Mammary epithelial cell (primary cell): ENCODE measurements at regions not wholly inside any gene's neighbourhood (a gene's known extent, or its start where the extent isn't known, plus 50 kb on each side); places are given as distances from the start of the nearest gene placed in this dataset.

Source experiments
- EZH2 ChIP-seq: IDR thresholded peaks from 2 replicates; pipeline ENCODE4 v1.6.1; 2012; ENCODE audit warnings: low read length, inconsistent platforms, borderline replicate concordance
- TF ChIP-seq, protein P1 (sequence below), 2 donors: IDR thresholded peaks in 1 of 2; conservative IDR thresholded peaks in 1 of 2; 2 replicates each; pipeline ENCODE4 v1.5.1; 2011 to 2012; ENCODE audit warnings: inconsistent platforms in 2 of 2, low read length in 2 of 2, mild to moderate bottlenecking in 2 of 2, control low read depth in 1 of 2, low read depth in 1 of 2; ENCODE audit not compliant: insufficient read depth in 1 of 2; ENCODE audit errors: extremely low read depth in 1 of 2

DNA sequence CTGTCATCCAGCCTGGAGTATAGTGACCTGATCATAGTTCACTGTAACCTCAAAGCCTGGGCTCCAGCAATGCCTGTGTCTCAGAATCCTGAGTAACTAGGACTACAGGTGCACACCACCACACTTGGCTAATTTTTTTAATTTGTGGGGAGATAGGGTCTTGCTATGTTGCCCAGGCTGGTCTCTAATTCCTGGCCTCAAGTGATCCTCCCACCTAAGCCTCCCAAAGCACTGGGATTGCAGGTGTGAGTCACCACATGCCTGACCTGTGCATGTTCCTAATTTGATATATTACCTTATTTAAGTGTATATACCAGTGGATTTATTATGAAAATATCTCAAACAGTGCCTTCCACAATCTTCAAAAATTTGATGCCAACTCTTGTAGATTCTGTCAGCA lies 123.6 kb upstream of the XIRP2 start:
- TF ChIP-seq, protein P1, sequence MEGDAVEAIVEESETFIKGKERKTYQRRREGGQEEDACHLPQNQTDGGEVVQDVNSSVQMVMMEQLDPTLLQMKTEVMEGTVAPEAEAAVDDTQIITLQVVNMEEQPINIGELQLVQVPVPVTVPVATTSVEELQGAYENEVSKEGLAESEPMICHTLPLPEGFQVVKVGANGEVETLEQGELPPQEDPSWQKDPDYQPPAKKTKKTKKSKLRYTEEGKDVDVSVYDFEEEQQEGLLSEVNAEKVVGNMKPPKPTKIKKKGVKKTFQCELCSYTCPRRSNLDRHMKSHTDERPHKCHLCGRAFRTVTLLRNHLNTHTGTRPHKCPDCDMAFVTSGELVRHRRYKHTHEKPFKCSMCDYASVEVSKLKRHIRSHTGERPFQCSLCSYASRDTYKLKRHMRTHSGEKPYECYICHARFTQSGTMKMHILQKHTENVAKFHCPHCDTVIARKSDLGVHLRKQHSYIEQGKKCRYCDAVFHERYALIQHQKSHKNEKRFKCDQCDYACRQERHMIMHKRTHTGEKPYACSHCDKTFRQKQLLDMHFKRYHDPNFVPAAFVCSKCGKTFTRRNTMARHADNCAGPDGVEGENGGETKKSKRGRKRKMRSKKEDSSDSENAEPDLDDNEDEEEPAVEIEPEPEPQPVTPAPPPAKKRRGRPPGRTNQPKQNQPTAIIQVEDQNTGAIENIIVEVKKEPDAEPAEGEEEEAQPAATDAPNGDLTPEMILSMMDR (conservative IDR thresholded peaks at IDR 0.05 in 1 of 2, IDR thresholded peaks at IDR 0.05 in 1 of 2; ENCODE audit: extremely low read depth in 1 of 2, insufficient read depth in 1 of 2, low read depth in 1 of 2, low read length in 2 of 2) = no peak
- TF ChIP-seq EZH2 = no peak
